Peyer's patch (tissue), 4 donors: ENCODE measurements at regions not wholly inside any gene's neighbourhood (a gene's known extent, or its start where the extent isn't known, plus 50 kb on each side); places are given as distances from the start of the nearest gene placed in this dataset.

Source experiments
- CTCF ChIP-seq, 6 experiments: fragments of 450-650 bp in 4 of 6; fragments of 200-600 bp in 2 of 6; sonication (generic) in 1 of 6; IDR thresholded peaks; one replicate each; pipeline ENCODE4 v1.5.1; 2017 to 2019; ENCODE audit warnings: antibody characterized with exemption in 6 of 6, mild to moderate bottlenecking in 3 of 6, moderate library complexity in 1 of 6
- POLR2A ChIP-seq, 2 donors: fragments of 450-650 bp; IDR thresholded peaks; one replicate each; pipeline ENCODE4 v1.5.1; 2017; ENCODE audit warnings: antibody characterized with exemption in 2 of 2, mild to moderate bottlenecking in 2 of 2, moderate library complexity in 2 of 2

GRCh38 chr16:52066962-52067361 lies 480.0 kb downstream of the TOX3 start:
- TF ChIP-seq POLR2A (IDR thresholded peaks at IDR 0.05) (no peak), CTCF (IDR thresholded peaks at IDR 0.05) (no peak)
